ENCODE measurements at regions not wholly inside any gene's neighbourhood (a gene's known extent, or its start where the extent isn't known, plus 50 kb on each side); places are given as distances from the start of the nearest gene placed in this dataset.

DNA sequence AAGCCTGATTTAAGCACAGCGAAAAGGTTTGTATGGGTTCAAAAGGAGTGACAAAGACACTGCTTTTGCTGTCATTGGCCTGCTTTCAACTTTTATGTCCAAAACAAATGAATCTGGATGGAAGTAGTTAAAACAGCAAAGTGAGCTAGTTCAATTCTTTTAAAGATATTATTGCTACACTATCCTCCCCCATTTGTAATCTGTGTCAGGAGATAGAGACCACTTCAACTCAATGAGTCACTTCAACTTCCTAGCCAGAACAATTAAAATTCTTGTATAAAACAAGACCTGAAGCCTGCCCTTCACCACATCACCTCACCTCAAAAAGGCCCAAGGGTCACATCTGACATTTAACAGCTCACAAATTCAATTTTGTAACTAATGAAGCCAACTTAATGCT lies 364.1 kb upstream of the LYPLAL1 start:
- TF ChIP-seq, protein P1, sequence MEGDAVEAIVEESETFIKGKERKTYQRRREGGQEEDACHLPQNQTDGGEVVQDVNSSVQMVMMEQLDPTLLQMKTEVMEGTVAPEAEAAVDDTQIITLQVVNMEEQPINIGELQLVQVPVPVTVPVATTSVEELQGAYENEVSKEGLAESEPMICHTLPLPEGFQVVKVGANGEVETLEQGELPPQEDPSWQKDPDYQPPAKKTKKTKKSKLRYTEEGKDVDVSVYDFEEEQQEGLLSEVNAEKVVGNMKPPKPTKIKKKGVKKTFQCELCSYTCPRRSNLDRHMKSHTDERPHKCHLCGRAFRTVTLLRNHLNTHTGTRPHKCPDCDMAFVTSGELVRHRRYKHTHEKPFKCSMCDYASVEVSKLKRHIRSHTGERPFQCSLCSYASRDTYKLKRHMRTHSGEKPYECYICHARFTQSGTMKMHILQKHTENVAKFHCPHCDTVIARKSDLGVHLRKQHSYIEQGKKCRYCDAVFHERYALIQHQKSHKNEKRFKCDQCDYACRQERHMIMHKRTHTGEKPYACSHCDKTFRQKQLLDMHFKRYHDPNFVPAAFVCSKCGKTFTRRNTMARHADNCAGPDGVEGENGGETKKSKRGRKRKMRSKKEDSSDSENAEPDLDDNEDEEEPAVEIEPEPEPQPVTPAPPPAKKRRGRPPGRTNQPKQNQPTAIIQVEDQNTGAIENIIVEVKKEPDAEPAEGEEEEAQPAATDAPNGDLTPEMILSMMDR (conservative IDR thresholded peaks at IDR 0.05; ENCODE audit: control insufficient read depth, insufficient read depth, low read depth, low read length), result no peak
- peak; percentile 39 for DNase-seq (ENCODE audit: low read depth)
- H3K4me3 ChIP-seq (ENCODE audit: control insufficient read depth, low read depth, low read length), result no peak overlapping the region

DNA sequence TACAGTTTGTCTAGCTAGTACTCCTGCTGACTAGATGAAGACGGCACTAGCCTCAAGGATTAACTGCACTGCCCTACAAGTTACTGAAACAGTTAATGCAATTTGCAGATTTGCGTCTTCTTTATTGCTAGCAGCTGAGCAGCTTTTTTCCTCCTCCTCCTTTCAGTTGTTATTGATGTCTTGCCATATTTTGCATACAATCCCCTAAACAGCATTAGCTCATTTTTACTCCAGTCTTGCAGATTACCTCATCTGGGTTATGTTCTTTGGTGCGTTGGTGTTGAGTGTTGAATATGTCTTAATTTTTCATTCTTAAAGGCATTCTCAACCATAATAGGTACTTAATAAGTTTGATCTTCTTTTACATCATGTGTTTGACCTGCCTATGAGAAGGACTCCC lies 363.4 kb upstream of the LYPLAL1 start:
- H3K4me3 ChIP-seq (ENCODE audit: control insufficient read depth, low read depth, low read length), result no peak overlapping the region
- DNase-seq (ENCODE audit: low read depth), result peak; percentile 55
- TF ChIP-seq, protein P1 (conservative IDR thresholded peaks at IDR 0.05; ENCODE audit: control insufficient read depth, insufficient read depth, low read depth, low read length), result no peak

DNA sequence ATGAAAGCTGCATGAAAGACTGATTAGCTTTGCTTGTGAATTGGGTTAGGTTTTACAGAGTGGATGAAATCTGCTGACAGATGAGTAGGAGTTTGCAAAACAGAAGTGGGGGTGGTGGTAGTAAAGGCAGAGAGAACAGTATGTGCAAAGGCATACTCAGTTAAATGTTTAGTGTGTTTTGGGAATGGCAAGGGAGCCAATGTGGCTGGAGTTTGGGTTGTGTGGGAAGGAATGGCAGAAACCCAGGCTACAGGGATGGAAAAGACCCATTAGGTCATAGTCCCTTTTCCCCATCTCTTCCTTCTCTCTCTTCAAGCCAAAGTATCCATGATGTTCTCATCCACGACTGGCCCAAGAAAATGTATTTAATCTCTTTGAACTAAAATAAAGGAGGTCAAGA lies 362.2 kb upstream of the LYPLAL1 start:
- DNase-seq (ENCODE audit: low read depth), result peak; percentile 72
- H3K4me3 ChIP-seq (ENCODE audit: control insufficient read depth, low read depth, low read length), result no peak overlapping the region
- TF ChIP-seq, protein P1 (conservative IDR thresholded peaks at IDR 0.05; ENCODE audit: control insufficient read depth, insufficient read depth, low read depth, low read length), result no peak

DNA sequence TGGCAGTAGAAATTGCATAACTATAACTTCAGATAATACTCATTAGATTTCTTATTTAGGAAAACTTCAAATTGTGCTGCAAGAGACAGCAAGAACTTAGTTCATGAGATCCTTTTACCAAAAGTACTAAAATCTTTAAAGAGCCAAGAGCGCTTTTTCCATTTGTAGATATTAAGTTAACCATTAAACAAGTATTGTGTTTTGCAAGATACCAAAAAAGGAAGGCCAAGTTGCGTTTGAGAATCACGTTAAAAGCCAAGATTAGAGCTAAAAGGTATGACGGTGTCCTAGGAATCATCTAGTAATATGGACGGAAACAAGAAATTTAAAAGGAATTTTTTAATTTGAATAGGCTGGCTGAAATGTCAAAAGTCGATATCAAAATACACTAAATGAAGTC lies 361.3 kb upstream of the LYPLAL1 start:
- TF ChIP-seq, protein P1 (conservative IDR thresholded peaks at IDR 0.05; ENCODE audit: control insufficient read depth, insufficient read depth, low read depth, low read length), result no peak
- no peak for DNase-seq (ENCODE audit: low read depth)
- no peak overlapping the region for H3K4me3 ChIP-seq (ENCODE audit: control insufficient read depth, low read depth, low read length)

DNA sequence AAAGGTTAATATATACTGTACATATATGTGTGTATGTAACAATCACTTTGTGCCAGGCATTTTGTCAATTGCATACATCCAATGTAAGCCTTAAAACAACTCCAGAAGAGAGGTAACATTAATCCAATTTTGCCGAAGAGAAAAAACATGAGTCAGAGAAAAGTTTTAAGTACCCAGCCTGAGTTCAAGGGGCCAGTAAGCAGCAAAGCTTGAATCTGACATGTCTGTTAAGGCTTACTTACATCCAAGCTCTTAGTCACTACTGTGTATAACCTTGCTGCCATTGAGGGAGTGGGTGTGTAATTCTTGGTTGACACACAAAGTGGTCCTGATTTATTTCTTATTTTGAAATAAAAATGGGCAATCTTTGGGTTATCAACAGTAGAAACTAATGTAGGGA lies 360.4 kb upstream of the LYPLAL1 start:
- H3K4me3 ChIP-seq (ENCODE audit: control insufficient read depth, low read depth, low read length), result no peak overlapping the region
- DNase-seq (ENCODE audit: low read depth), result peak; percentile 69
- TF ChIP-seq, protein P1 (conservative IDR thresholded peaks at IDR 0.05; ENCODE audit: control insufficient read depth, insufficient read depth, low read depth, low read length), result no peak

DNA sequence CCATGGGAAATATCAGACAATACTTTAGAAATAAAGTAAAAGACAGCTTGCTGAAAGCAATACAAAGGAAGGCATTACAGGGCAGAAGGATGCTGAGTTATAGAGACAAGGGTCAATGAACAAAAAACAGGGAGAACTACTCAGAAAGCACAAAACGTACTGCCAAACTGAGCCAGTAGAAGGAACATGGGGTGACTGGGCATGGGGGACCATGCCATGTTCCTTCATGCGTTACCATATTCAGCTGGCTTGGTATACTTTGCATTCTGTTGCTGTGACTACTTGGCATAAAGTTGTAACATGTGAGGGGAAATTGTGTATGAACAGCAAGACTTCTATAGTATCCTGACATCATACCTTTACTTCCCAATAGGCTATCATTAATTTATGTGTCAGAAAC lies 358.6 kb upstream of the LYPLAL1 start:
- no peak for DNase-seq (ENCODE audit: low read depth)
- no peak overlapping the region for H3K4me3 ChIP-seq (ENCODE audit: control insufficient read depth, low read depth, low read length)
- TF ChIP-seq, protein P1 (conservative IDR thresholded peaks at IDR 0.05; ENCODE audit: control insufficient read depth, insufficient read depth, low read depth, low read length), result no peak

DNA sequence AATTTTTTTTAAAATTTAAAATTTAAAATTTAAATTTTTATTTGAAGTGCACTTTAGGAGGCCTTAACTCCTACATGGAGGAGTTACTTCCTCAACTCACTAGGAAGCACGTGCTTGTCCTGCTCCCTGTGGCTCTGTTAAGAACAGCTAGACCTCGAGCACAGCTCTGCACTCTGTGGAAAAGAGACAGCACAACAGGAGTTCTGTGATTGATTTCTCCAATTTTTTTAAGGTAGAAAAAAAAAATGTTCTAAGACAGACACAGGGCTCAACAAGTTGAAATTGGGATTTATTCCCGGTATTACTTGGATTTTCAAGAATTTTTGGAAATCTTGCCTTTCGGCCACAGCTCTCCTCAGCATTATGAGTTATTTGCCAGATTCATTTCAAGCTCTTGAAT lies 356.6 kb upstream of the LYPLAL1 start:
- H3K4me3 ChIP-seq (ENCODE audit: control insufficient read depth, low read depth, low read length), result no peak overlapping the region
- DNase-seq (ENCODE audit: low read depth), result no peak
- TF ChIP-seq, protein P1 (conservative IDR thresholded peaks at IDR 0.05; ENCODE audit: control insufficient read depth, insufficient read depth, low read depth, low read length), result no peak

Data from fibroblast of mammary gland (primary cell).